ENCODE measurements at regions not wholly inside any gene's neighbourhood (a gene's known extent, or its start where the extent isn't known, plus 50 kb on each side); places are given as distances from the start of the nearest gene placed in this dataset.
"Not testable (repeated sequence)": the region's sequence is repeated elsewhere in the genome, so short reads cannot be mapped to it uniquely, and the experiment has no call there.

DNA sequence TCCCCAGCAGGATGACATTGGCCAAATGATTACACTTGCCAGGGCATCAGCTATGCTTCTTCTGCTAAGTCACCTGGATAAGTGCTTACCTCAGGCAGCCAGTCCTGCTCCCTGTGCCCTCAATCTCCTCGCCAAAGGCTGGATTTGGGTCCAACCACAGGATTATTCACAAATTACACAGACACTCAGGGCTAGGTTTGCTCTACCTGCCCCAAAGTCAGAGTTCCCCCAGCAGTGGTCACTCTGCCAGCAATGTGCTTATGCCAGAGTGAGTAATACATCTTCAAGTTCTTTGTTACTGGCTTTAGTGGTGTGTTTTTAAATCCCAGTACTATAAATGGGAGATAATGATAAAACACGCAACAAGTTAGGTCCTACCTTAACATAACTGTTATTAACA, 189.7 kb upstream of the SEMA3D start:
- H3K27me3 Mint-ChIP-seq (ENCODE audit: low read depth): no peaks in the 10 kb centered on the region
- no peak overlapping the region for H3K4me3 Mint-ChIP-seq
- H3K9me3 Mint-ChIP-seq: peaks cover 6% of the 10 kb centered on the region
- no peaks in the 10 kb centered on the region for H3K36me3 Mint-ChIP-seq (ENCODE audit: insufficient read depth)
- DNase-seq (no peak), ATAC-seq (no peak)
- no peaks in the 10 kb centered on the region for H3K4me1 Mint-ChIP-seq (ENCODE audit: low read depth)

DNA sequence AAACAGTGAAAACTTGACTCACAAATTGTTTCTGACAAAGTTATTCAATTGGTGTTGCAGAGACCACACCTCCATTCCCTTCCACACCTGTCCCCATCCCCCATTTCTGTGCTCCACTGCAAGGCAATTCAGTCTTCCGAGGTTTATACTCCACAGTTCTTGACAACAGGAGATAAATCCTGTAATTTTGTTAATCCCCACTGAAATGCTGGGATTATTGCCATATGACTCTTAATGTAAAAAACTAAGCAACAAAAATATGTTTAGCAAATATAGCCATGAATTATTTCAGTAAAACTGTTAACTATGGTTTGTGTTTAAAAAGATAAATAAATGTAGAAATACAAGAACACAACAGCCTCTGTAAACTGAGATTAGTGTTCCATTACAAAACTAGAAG, 170.1 kb upstream of the SEMA3D start:
- Mint-ChIP-seq H3K9me3 (peaks cover 4% of the 10 kb centered on the region), H3K36me3 (ENCODE audit: insufficient read depth) (no peaks in the 10 kb centered on the region), H3K4me1 (ENCODE audit: low read depth) (no peaks in the 10 kb centered on the region), H3K27me3 (ENCODE audit: low read depth) (no peaks in the 10 kb centered on the region), H3K4me3 (no peak overlapping the region)
- ATAC-seq (no peak), DNase-seq (no peak)

DNA sequence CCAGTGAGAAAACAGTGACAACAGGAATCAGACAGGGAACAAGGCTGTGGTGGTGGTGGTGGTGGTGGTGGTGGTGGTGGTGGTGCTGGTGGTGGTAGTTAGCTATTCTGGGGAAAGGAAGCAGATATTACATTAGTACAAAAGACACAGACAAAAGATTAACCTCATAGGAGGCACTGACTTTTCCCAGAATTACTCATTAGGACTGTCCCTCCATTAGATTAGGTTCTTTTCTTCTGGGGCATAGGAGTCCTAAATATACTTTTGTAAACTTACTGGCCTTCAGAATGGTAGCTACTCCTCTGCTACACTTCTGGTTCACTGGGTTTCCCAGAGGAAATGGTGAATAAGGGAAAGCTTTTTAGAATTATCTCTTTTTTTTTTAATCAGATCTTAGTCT, 156.6 kb upstream of the SEMA3D start:
- Mint-ChIP-seq H3K4me3 (no peak overlapping the region), H3K36me3 (ENCODE audit: insufficient read depth) (no peaks in the 10 kb centered on the region)

DNA sequence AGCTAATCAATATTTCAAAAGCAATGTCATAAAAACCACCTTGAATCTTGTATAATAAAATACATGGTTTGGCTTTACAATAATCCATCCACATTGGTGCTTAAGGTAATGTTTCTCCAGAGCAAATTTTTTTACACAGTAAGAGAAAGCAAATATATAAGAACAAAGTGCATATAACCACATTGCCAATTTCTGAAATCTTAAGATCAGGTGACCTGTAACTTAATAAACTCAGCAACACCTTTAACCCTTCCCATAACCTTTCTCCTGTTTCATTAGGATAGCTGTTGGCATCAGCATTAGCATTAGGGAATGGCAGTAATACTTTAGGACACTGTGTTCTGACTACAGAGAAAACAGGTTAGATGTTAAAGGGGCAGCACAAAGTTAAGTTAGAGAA, 155.9 kb upstream of the SEMA3D start:
- DNase-seq (no peak), ATAC-seq (no peak)
- Mint-ChIP-seq H3K9me3 (peaks cover 7% of the 10 kb centered on the region), H3K4me1 (ENCODE audit: low read depth) (no peaks in the 10 kb centered on the region), H3K4me3 (no peak overlapping the region), H3K36me3 (ENCODE audit: insufficient read depth) (no peaks in the 10 kb centered on the region), H3K27me3 (ENCODE audit: low read depth) (no peaks in the 10 kb centered on the region)

More for the DNA sequence above, 156.6 kb upstream of the SEMA3D start:
- no peaks in the 10 kb centered on the region for H3K4me1 Mint-ChIP-seq (ENCODE audit: low read depth)
- no peaks in the 10 kb centered on the region for H3K27me3 Mint-ChIP-seq (ENCODE audit: low read depth)
- DNase-seq (no peak), ATAC-seq (no peak)
- peaks cover 7% of the 10 kb centered on the region for H3K9me3 Mint-ChIP-seq

DNA sequence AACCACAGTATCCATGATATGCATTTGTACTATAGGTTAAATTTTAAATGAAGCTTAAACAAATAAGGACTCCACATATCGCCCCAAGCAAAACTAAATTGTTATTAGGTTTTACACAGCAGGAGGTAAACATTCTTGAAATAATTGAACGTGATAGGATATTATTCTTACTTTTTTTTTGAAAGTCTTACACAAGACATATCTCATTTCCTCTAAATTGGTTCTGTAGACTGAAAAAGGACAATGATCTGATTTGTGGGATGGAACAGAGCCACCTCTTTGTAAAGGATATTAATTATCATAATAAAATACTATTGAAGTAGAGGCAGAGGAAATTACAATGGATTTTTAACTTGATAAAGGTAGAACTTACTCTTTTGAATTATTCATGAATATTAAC, 155.1 kb upstream of the SEMA3D start:
- H3K36me3 Mint-ChIP-seq (ENCODE audit: insufficient read depth): no peaks in the 10 kb centered on the region
- H3K9me3 Mint-ChIP-seq: peaks cover 7% of the 10 kb centered on the region
- no peaks in the 10 kb centered on the region for H3K27me3 Mint-ChIP-seq (ENCODE audit: low read depth)
- H3K4me1 Mint-ChIP-seq (ENCODE audit: low read depth): no peaks in the 10 kb centered on the region
- ATAC-seq: no peak
- DNase-seq: no peak
- H3K4me3 Mint-ChIP-seq: no peak overlapping the region

DNA sequence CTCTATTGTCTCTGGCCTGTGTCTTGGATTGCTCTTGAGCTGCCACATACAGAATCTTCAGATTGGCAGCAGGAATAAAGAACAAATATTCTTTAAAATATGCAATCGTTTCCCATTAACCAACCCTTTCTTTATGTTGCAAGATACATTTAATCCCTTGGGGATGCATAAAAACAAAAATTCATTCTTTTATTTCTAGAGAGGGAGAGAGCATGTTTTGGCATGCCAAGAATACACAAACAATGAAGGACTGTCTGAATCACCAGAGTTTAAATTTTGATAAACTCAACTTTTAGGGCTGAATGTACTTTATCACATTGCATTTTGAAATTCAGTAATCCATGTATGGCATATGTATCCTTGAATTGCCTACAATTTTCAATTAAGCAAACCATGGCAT, 154.3 kb upstream of the SEMA3D start:
- Mint-ChIP-seq H3K4me3 (no peak overlapping the region), H3K27me3 (ENCODE audit: low read depth) (no peaks in the 10 kb centered on the region), H3K9me3 (peaks cover 7% of the 10 kb centered on the region), H3K4me1 (ENCODE audit: low read depth) (no peaks in the 10 kb centered on the region), H3K36me3 (ENCODE audit: insufficient read depth) (no peaks in the 10 kb centered on the region)
- ATAC-seq: no peak
- DNase-seq: no peak

DNA sequence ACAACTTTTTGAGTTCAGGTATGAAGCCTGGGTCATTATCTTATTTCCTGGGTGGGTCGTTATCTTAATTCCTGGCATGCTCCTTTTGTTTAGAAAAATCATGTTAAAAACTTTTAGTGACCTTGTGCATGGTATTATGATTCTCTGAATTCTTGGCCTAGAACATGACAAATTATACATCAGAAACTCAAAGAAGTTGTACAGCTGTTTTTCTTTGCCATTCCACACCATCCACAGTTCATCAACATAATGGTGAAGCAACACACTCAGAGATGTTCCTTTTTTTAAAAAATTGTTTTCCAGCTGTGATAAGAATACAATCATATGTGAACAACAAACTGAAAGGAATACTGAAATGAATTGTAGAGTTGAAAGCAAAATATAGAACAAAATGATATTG, 149.2 kb upstream of the SEMA3D start:
- Mint-ChIP-seq H3K9me3 (peaks cover 9% of the 10 kb centered on the region), H3K36me3 (ENCODE audit: insufficient read depth) (no peaks in the 10 kb centered on the region), H3K27me3 (ENCODE audit: low read depth) (no peaks in the 10 kb centered on the region), H3K4me3 (no peak overlapping the region), H3K4me1 (ENCODE audit: low read depth) (no peaks in the 10 kb centered on the region)
- no peak for DNase-seq
- no peak for ATAC-seq

DNA sequence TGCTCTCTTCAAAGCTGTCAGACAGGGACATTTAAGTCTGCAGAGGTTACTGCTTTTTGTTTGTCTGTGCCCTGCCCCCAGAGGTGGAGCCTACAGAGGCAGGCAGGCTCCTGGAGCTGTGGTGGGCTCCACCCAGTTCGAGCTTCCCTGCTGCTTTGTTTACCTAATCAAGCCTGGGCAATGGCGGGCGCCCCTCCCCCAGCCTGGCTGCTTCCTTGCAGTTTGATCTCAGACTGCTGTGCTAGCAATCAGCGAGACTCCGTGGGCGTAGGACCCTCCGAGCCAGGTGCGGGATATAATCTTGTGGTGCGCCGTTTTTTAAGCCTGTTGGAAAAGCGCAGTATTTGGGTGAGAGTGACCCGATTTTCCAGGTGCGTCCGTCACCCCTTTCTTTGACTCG, 148.3 kb upstream of the SEMA3D start:
- ATAC-seq; H3K27me3 Mint-ChIP-seq (ENCODE audit: low read depth); H3K9me3 Mint-ChIP-seq: not testable (repeated sequence)

DNA sequence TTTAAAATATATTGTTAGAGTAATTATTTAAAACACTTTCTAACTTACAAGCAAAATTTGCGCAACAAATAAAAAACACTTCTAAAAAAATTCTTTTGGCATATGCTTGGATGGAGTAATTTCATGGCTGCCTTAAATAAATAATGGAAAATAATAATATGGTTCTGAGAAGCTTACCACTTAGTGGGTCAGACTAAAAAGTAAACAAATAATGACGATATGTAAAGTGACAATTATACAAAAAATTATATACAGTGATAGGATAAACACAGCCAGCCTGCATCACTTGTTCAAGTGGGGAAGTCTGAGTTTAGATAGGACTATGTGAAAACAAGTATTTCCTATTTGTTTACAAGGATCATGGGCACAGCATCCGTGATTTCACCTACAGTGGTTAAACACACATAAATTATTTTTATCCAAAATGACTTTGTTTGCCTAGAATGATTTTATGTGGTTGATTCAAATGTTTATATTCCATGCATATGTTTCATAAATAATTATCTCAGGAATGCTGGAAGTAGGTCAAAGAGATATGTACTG, 141.7 kb upstream of the SEMA3D start:
- H3K27me3 Mint-ChIP-seq (ENCODE audit: low read depth): no peaks in the 10 kb centered on the region
- no peak for ATAC-seq
- H3K4me1 Mint-ChIP-seq (ENCODE audit: low read depth): no peaks in the 10 kb centered on the region

More for the DNA sequence above, 148.3 kb upstream of the SEMA3D start:
- H3K4me3 Mint-ChIP-seq; H3K4me1 Mint-ChIP-seq (ENCODE audit: low read depth); H3K36me3 Mint-ChIP-seq (ENCODE audit: insufficient read depth); DNase-seq: not testable (repeated sequence)

DNA sequence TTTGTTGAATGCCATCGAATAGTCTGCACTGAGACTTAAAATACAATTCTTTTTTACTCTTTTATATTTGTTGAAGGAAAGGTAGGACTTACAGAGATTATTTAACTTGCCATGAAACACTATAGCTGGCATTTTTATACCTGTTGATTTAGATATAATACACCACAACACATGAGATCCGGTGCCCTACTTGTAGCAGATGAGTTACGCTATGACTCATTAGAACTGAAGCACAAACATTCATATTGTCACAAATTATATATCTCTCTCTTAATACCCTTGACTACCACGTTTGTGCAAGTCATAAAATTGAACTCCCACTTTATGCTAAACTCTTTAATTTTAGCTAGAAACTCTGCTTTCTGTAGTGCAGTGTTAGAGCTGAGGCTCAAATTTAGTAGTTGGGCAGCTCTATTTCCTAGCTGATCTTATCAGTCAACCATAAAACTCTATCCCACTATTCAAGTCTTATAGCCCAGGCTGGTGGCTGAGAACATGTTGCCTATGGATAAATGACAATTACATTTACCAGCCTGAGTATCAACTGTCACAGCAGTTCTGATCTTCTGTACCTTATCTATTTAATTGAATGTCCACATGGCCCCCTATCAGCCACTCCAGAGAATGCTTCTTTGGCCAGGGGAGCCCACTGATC, 137.4 kb upstream of the SEMA3D start:
- Mint-ChIP-seq H3K27me3 (ENCODE audit: low read depth) (no peaks in the 10 kb centered on the region), H3K9me3 (peaks cover 10% of the 10 kb centered on the region), H3K4me1 (ENCODE audit: low read depth) (no peaks in the 10 kb centered on the region), H3K4me3 (no peak overlapping the region), H3K36me3 (ENCODE audit: insufficient read depth) (no peaks in the 10 kb centered on the region)
- DNase-seq (no peak), ATAC-seq (no peak)

More for the DNA sequence above, 141.7 kb upstream of the SEMA3D start:
- H3K9me3 Mint-ChIP-seq: peaks cover 4% of the 10 kb centered on the region
- H3K36me3 Mint-ChIP-seq (ENCODE audit: insufficient read depth): no peaks in the 10 kb centered on the region
- no peak for DNase-seq
- no peak overlapping the region for H3K4me3 Mint-ChIP-seq

DNA sequence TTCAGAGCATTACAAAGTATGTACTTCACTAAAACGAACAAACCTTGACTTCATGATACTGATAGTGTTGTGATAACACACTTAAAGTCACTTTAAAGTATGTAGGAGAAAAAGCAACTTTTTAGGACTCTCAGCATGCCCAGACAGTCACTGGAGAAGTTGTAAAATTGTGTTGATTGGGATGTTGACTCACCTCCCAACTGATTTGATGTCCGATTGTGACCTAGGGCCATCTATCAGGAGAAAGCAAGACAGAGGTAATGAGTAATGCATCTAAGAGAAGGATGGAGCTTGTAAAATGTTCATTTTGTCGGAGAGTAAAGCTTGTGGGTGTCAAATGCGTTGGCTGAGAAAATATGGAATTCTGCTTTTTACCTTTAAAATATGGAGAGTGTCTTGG, 135.4 kb upstream of the SEMA3D start:
- DNase-seq: no peak
- H3K9me3 Mint-ChIP-seq: peaks cover 10% of the 10 kb centered on the region
- no peak for ATAC-seq
- no peaks in the 10 kb centered on the region for H3K36me3 Mint-ChIP-seq (ENCODE audit: insufficient read depth)
- no peaks in the 10 kb centered on the region for H3K4me1 Mint-ChIP-seq (ENCODE audit: low read depth)
- H3K4me3 Mint-ChIP-seq: no peak overlapping the region
- no peaks in the 10 kb centered on the region for H3K27me3 Mint-ChIP-seq (ENCODE audit: low read depth)

DNA sequence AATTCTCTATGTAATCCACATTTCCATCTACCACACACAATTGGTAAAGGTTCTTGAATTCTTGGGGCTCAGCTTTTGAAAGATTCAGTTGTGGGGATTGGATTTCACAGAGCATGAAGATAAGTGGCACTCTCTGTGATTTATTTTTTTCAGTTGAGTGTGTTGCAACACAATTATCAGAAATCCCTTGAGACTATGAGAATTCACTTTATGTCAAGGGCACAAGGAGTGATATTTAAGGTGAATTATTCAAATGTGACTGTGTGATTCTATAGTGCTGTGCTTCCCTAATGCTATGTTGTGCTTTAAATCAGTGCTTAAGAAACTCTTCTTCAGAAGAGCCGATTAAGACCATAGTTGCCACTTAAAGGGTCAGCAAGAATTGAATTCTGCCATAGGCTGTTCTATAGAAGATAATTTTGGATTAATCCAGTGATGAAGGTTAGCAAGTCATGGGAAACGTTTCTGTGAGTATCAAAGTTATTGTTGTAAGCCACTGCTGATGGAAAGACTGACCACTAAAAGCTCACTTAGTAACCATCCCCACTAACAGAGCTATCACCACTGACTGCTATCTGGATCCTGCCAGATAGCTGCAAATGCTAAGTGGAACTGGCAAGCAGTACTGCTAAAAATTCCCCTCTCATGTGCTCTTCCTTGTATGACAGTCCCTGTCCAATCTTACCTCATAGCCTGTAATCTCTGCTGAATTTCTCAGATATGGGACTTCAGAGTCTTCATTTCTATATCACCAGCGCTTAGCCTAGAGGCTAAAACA, 134.0 kb upstream of the SEMA3D start:
- Mint-ChIP-seq H3K27me3 (ENCODE audit: low read depth) (no peaks in the 10 kb centered on the region), H3K4me3 (no peak overlapping the region), H3K9me3 (peaks cover 11% of the 10 kb centered on the region), H3K4me1 (ENCODE audit: low read depth) (no peaks in the 10 kb centered on the region), H3K36me3 (ENCODE audit: insufficient read depth) (no peaks in the 10 kb centered on the region)
- ATAC-seq: no peak
- DNase-seq: no peak

DNA sequence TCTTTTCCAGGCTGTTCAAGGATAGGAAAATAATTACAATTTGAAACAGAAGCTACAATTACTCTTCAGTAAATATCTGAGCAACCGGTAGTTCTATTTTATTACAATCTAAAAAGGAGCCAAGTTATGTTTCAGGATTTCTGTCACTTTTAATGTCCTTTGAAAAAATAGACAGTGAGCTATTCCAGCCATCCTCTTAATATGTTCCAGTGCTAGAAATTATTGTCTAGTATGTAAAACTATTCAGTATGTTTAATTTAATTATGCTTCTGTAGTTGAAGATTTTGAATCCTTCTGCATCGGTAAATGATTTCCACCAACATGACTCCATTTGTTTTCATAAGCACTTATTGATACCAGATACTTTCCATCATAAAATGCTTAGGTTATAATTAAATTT, 129.6 kb upstream of the SEMA3D start:
- Mint-ChIP-seq H3K27me3 (ENCODE audit: low read depth) (no peaks in the 10 kb centered on the region), H3K9me3 (peaks cover 14% of the 10 kb centered on the region), H3K36me3 (ENCODE audit: insufficient read depth) (no peaks in the 10 kb centered on the region), H3K4me3 (no peak overlapping the region), H3K4me1 (ENCODE audit: low read depth) (no peaks in the 10 kb centered on the region)
- ATAC-seq (no peak), DNase-seq (no peak)

DNA sequence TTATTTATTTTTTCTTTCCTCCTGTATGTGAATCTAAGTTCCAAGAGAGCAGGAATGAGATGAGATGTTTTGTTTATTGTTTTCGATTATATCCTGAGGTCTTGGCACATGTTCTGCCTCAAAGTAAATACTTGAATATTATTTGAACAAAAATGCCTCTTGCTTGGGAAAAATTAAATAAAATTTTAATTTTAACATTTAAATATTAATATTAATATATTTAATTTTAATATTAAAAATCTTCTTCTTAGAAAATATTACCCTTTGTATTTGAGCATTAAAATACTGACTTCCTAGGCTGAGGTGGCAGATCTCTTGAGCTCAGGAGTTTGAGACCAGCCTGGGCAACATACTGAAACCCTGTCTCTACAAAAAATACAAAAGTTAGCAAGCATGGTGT, 123.4 kb upstream of the SEMA3D start:
- ATAC-seq: no peak
- no peak for DNase-seq
- Mint-ChIP-seq H3K4me3 (no peak overlapping the region), H3K9me3 (peaks cover 12% of the 10 kb centered on the region), H3K27me3 (ENCODE audit: low read depth) (no peaks in the 10 kb centered on the region), H3K4me1 (ENCODE audit: low read depth) (no peaks in the 10 kb centered on the region), H3K36me3 (ENCODE audit: insufficient read depth) (no peaks in the 10 kb centered on the region)

DNA sequence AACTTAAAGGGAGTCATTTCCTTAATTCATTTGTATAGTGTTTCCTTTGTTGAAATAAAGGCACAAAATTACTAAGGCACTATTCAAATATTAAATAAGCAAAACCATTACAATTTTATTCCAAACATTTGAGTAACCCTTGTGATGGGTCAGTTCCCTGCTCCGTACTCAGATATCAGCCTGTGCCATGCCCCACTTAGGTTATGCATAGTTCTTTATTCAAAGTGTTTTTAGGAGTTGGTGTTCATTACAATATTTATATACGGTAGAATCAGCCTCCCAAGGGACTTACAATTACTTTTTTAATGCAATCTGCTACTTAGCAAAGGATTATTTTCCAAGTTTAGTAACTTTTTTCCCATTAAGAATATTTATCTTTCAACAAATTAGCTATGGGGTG, 119.3 kb upstream of the SEMA3D start:
- H3K4me3 Mint-ChIP-seq: no peak overlapping the region
- peaks cover 5% of the 10 kb centered on the region for H3K9me3 Mint-ChIP-seq
- H3K36me3 Mint-ChIP-seq (ENCODE audit: insufficient read depth): no peaks in the 10 kb centered on the region
- ATAC-seq (no peak), DNase-seq (no peak)
- H3K27me3 Mint-ChIP-seq (ENCODE audit: low read depth): no peaks in the 10 kb centered on the region
- no peaks in the 10 kb centered on the region for H3K4me1 Mint-ChIP-seq (ENCODE audit: low read depth)
